GM23248 (cell line): ENCODE measurements at regions not wholly inside any gene's neighbourhood (a gene's known extent, or its start where the extent isn't known, plus 50 kb on each side); places are given as distances from the start of the nearest gene placed in this dataset.
A peak's percentile ranks its signal among the peaks of the same experiment; 100 is the strongest.

Experiments
- DNase-seq: peaks from one replicate; pipeline ENCODE4 v3.0.0-alpha.2; 2015
- H2AFZ ChIP-seq: fragments of 200-600 bp; sonication (generic); 2 replicates; pipeline ENCODE4 v1.6.1; 2016; ENCODE audit warnings: antibody characterized with exemption
- H3F3A ChIP-seq: fragments of 200-600 bp; sonication (generic); 2 replicates; pipeline ENCODE4 v1.6.1; 2016; ENCODE audit warnings: mild to moderate bottlenecking, antibody characterized with exemption, mixed run types; ENCODE audit not compliant: insufficient read depth
- H3K27ac ChIP-seq: fragments of 200-600 bp; sonication (generic); 2 replicates; pipeline ENCODE4 v1.5.1; 2016; ENCODE audit warnings: mild to moderate bottlenecking
- H3K27me3 ChIP-seq: fragments of 200-600 bp; sonication (generic); replicated peaks from 2 replicates; pipeline ENCODE4 v1.6.1; 2016; ENCODE audit warnings: mild to moderate bottlenecking; ENCODE audit not compliant: insufficient read depth
- H3K36me3 ChIP-seq: fragments of 200-600 bp; sonication (generic); 2 replicates; pipeline ENCODE4 v1.6.1; 2016; ENCODE audit warnings: low read depth, mild to moderate bottlenecking
- H3K4me1 ChIP-seq: fragments of 200-600 bp; sonication (generic); 2 replicates; pipeline ENCODE4 v1.6.1; 2016; ENCODE audit warnings: mild to moderate bottlenecking; ENCODE audit not compliant: insufficient read depth
- H3K4me2 ChIP-seq: fragments of 200-600 bp; sonication (generic); one replicate; pipeline ENCODE4 v1.6.1; 2016; ENCODE audit warnings: mild to moderate bottlenecking; ENCODE audit not compliant: unreplicated experiment
- H3K4me3 ChIP-seq: fragments of 200-600 bp; sonication (generic); 2 replicates; pipeline ENCODE4 v1.5.1; 2016; ENCODE audit warnings: mild to moderate bottlenecking
- H3K79me2 ChIP-seq: fragments of 200-600 bp; sonication (generic); 2 replicates; pipeline ENCODE4 v1.6.1; 2016; ENCODE audit warnings: mild to moderate bottlenecking; ENCODE audit not compliant: insufficient read depth
- H3K9ac ChIP-seq: fragments of 200-600 bp; sonication (generic); 2 replicates; pipeline ENCODE4 v1.6.1; 2016; ENCODE audit warnings: mild to moderate bottlenecking
- H3K9me2 ChIP-seq: fragments of 200-600 bp; sonication (generic); 2 replicates; pipeline ENCODE4 v1.6.1; 2016; ENCODE audit warnings: mixed run types, mild to moderate bottlenecking, moderate library complexity; ENCODE audit not compliant: insufficient read depth
- H3K9me3 ChIP-seq: fragments of 200-600 bp; sonication (generic); one replicate; pipeline ENCODE4 v1.6.1; 2017; ENCODE audit warnings: low read depth
- H4K20me1 ChIP-seq: fragments of 200-600 bp; sonication (generic); 2 replicates; pipeline ENCODE4 v1.6.0; 2016; ENCODE audit not compliant: insufficient read depth
- EZH2 ChIP-seq: fragments of 200-600 bp; sonication (generic); IDR thresholded peaks from 2 replicates; pipeline ENCODE4 v1.6.1; 2018; ENCODE audit warnings: antibody characterized with exemption, mild to moderate bottlenecking; ENCODE audit not compliant: insufficient read depth, poor library complexity, severe bottlenecking
- EZH2phosphoT487 ChIP-seq: fragments of 200-600 bp; sonication (generic); IDR thresholded peaks from 2 replicates; pipeline ENCODE4 v1.6.1; 2018; ENCODE audit warnings: antibody characterized with exemption, moderate library complexity, mild to moderate bottlenecking, low read depth; ENCODE audit not compliant: insufficient read depth
- WGBS, 2 experiments: methylation state at CpG; one replicate each; pipeline ENCODE4 v1.1.6; 2015 to 2017; ENCODE audit warnings: low lambda C conversion rate in 2 of 2, low coverage in 1 of 2; ENCODE audit errors: missing lambda C conversion rate in 2 of 2; 5-methylcytosine and 5-hydroxymethylcytosine counted together
- in situ Hi-C: fragments of 300-500 bp; cut with MboI; formaldehyde crosslinking; loops from 2 replicates; pipeline ENCODE4 v1.15.0; 2020

- Histone ChIP-seq H3K27ac (no peak overlapping the region), H3K9me2 (no peaks in the 10 kb centered on the region), H3K4me2 (no peak overlapping the region), H3K4me1 (peaks cover 25% of the 10 kb centered on the region), H3K9me3 (no peaks in the 10 kb centered on the region), H3K9ac (no peak overlapping the region), H4K20me1 (no peaks in the 10 kb centered on the region), H3K27me3 (no peaks in the 10 kb centered on the region), H3F3A (peaks cover 15% of the 10 kb centered on the region), H3K4me3 (no peak overlapping the region), H3K36me3 (no peaks in the 10 kb centered on the region), H2AFZ (no peak overlapping the region), H3K79me2 (no peaks in the 10 kb centered on the region)
- in situ Hi-C loops, result no loop called here
- no peak for DNase-seq
- no peak for TF ChIP-seq EZH2
- no peak for TF ChIP-seq EZH2phosphoT487
Measured at GRCh38 chr12:58563621-58564020, 356.7 kb downstream of the LRIG3 start.

DNA sequence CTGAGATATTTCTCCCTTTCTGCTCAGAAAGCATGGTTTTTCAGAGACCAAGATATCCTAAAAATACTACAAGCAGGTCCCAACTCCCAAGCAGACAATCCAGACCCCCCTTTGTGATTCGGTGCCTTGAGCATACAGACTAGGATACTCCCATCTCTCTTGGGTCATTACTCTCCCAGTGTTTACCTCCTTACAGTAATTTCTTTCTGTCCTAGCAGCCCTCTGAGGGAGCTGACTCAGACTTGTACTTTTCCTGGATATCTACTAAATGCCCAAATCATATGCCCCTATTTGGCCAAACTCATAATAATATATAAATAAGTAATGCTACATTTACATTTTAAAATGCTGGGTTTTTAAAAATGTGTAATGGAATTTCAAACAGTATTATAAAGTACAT lies 355.6 kb downstream of the LRIG3 start:
- no peaks in the 10 kb centered on the region for H4K20me1 ChIP-seq
- no peak for TF ChIP-seq EZH2phosphoT487
- no peak for TF ChIP-seq EZH2
- H3K4me1 ChIP-seq, result peaks cover 25% of the 10 kb centered on the region
- H3K27ac ChIP-seq, result no peak overlapping the region
- H3K9me3 ChIP-seq, result no peaks in the 10 kb centered on the region
- peak; percentile 48 for DNase-seq
- H3K9me2 ChIP-seq, result no peaks in the 10 kb centered on the region
- WGBS, 2 experiments, result 14 to 18% methylated on average over 1 of the region's 1 CpG
- peaks cover 15% of the 10 kb centered on the region for H3F3A ChIP-seq
- no peaks in the 10 kb centered on the region for H3K79me2 ChIP-seq
- 0 out of 2 replicates have a peak overlapping the region, but pooled peaks have one; percentile 29 for H2AFZ ChIP-seq
- in situ Hi-C loops, result no loop called here
- no peaks in the 10 kb centered on the region for H3K36me3 ChIP-seq
- no peak overlapping the region for H3K4me3 ChIP-seq
- no peaks in the 10 kb centered on the region for H3K27me3 ChIP-seq
- H3K9ac ChIP-seq, result no peak overlapping the region
- H3K4me2 ChIP-seq, result peak overlapping the region; percentile 29

GRCh38 chr12:58566599-58566998 lies 353.7 kb downstream of the LRIG3 start:
- Histone ChIP-seq H3K4me3 (no peak overlapping the region), H3K9me2 (no peaks in the 10 kb centered on the region), H3K4me2 (peak overlapping the region; percentile 33), H3K79me2 (no peaks in the 10 kb centered on the region), H3K27ac (peak overlapping the region; percentile 36), H3K9ac (no peak overlapping the region), H3K27me3 (no peaks in the 10 kb centered on the region), H3F3A (peaks cover 15% of the 10 kb centered on the region), H3K9me3 (no peaks in the 10 kb centered on the region), H2AFZ (no peak overlapping the region), H3K36me3 (no peaks in the 10 kb centered on the region), H3K4me1 (peaks cover 25% of the 10 kb centered on the region), H4K20me1 (no peaks in the 10 kb centered on the region)
- TF ChIP-seq EZH2phosphoT487 (no peak), EZH2 (no peak)
- 2 to 10% methylated on average over 3 of the region's 3 CpGs for WGBS, 2 experiments
- peak; percentile 84 for DNase-seq
- in situ Hi-C loops, result no loop called here

DNA sequence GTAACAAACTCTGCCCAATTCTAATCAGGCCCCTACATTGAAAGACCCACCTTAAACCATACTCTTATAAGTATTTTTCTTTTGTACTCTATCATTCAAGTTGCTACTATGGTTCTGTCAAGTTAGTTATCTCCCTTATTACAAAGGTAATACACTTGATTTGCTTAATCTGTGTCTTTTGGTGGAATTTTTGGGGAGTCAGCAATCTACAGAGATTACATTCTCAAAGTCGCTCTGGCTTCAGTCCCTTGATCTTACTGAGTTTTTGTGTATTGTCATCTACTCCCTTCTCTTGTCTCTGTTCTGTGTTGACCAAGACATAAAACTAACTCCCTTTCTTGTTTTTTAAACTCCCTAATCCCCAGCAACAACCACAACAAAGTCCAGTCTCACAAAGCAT lies 353.1 kb downstream of the LRIG3 start:
- no peak for DNase-seq
- 95 to 97% methylated on average over 1 of the region's 1 CpG for WGBS, 2 experiments
- H3K27ac ChIP-seq, result peak overlapping the region; percentile 32

DNA sequence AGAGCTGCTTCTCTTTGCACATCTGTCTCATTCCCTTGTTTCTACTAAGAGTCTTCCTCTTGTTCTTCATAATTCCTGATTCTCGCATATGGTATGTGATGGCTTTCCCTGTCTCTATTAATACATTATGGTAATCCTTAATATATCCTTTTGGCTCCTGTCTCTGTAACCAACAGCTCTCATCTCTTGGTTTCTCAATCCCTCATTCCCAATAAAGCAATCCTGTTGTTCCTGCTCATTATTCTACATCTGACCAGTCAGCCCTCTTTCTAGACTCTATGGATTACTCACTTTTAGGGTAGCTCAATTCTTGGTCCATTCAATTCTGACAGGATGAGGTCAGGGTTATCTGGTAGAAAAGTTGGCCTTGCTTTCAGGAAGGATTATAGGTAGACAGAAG lies 349.9 kb downstream of the LRIG3 start:
- Histone ChIP-seq H3K4me1 (peaks cover 13% of the 10 kb centered on the region), H3K9me3 (no peaks in the 10 kb centered on the region), H3K4me2 (no peak overlapping the region), H3K27ac (no peak overlapping the region), H2AFZ (no peak overlapping the region), H3K36me3 (no peaks in the 10 kb centered on the region), H3K4me3 (no peak overlapping the region), H3K79me2 (no peaks in the 10 kb centered on the region), H3K9me2 (no peaks in the 10 kb centered on the region), H4K20me1 (no peaks in the 10 kb centered on the region), H3K9ac (no peak overlapping the region), H3F3A (peaks cover 22% of the 10 kb centered on the region), H3K27me3 (no peaks in the 10 kb centered on the region)
- DNase-seq, result no peak
- TF ChIP-seq EZH2, result no peak
- no peak for TF ChIP-seq EZH2phosphoT487
- in situ Hi-C loops, result no loop called here
- 94 to 97% methylated on average over 1 of the region's 1 CpG for WGBS, 2 experiments

More for the DNA sequence above, 353.1 kb downstream of the LRIG3 start:
- no peaks in the 10 kb centered on the region for H3K9me3 ChIP-seq
- H2AFZ ChIP-seq, result no peak overlapping the region
- H3F3A ChIP-seq, result peaks cover 15% of the 10 kb centered on the region
- no peaks in the 10 kb centered on the region for H4K20me1 ChIP-seq
- H3K4me1 ChIP-seq, result peaks cover 25% of the 10 kb centered on the region
- TF ChIP-seq EZH2phosphoT487 (no peak), EZH2 (no peak)
- no peaks in the 10 kb centered on the region for H3K36me3 ChIP-seq
- no peaks in the 10 kb centered on the region for H3K27me3 ChIP-seq
- no peak overlapping the region for H3K4me3 ChIP-seq
- H3K9ac ChIP-seq, result no peak overlapping the region
- in situ Hi-C loops, result no loop called here
- H3K9me2 ChIP-seq, result no peaks in the 10 kb centered on the region
- H3K79me2 ChIP-seq, result no peaks in the 10 kb centered on the region
- peak overlapping the region; percentile 33 for H3K4me2 ChIP-seq
